GM12878 (cell line): ENCODE measurements at regions not wholly inside any gene's neighbourhood (a gene's known extent, or its start where the extent isn't known, plus 50 kb on each side); places are given as distances from the start of the nearest gene placed in this dataset.

Experiments
- ATAC-seq: fragments of 200-7000 bp; cut with Tn5 transposase; 3 replicates; pipeline ENCODE4 v1.9.1; 2020; ENCODE audit warnings: mild to moderate bottlenecking, moderate library complexity
- BruUV-seq: library from RNA; stranded (reverse); fragments of 400-500 nt; replicated peaks from 2 replicates; lab custom pipeline; 2021; lab: Mats Ljungman, UMichigan
- CTCF ChIA-PET: fragments of 300-600 bp; sonication (Branson Sonifier 250); formaldehyde crosslinking; extraction: SDS; loops from one replicate; lab custom pipeline; 2021; ENCODE audit warnings: inconsistent platforms; lab: Yijun Ruan, JAX
- POLR2A ChIA-PET: fragments of 350-600 bp; formaldehyde crosslinking; extraction: SDS; loops from one replicate; lab custom pipeline; 2021; ENCODE audit warnings: inconsistent platforms; lab: Charles Lee
- RAD21 ChIA-PET: fragments of 300-600 bp; sonication (Branson Sonifier 250); formaldehyde crosslinking; loops from one replicate; lab custom pipeline; 2023; ENCODE audit warnings: antibody characterized with exemption; ENCODE audit not compliant: unreplicated experiment; lab: Charles Lee
- SMC1A ChIA-PET: fragments of 300-600 bp; sonication (Branson Sonifier 250); formaldehyde crosslinking; loops from one replicate; lab custom pipeline; 2023; ENCODE audit not compliant: unreplicated experiment, uncharacterized antibody; lab: Charles Lee
- DNase-seq: peaks from one replicate; pipeline ENCODE4 v3.0.0-alpha.2; 2011; ENCODE audit warnings: low read depth, low spot score
- FAIRE-seq: peaks from 3 replicates; lab custom pipeline; 2011; peaks lifted over from hg19 to GRCh38; lab: Jason Lieb, UNC
- H2AFZ ChIP-seq: 2 replicates; pipeline ENCODE4 v1.6.0; 2011; ENCODE audit warnings: low read depth, low read length, control low read depth; ENCODE audit not compliant: control insufficient read depth
- H3K27ac ChIP-seq: 2 replicates; pipeline ENCODE4 v1.5.1; 2011; ENCODE audit warnings: control low read depth; ENCODE audit not compliant: control insufficient read depth, insufficient read depth
- H3K27me3 ChIP-seq, 2 experiments: replicated peaks in 1 of 2; 2 replicates each; pipeline versions ENCODE4 v1.6.0 to v1.6.1; 2011; ENCODE audit warnings: low read length in 1 of 2; ENCODE audit not compliant: control insufficient read depth in 2 of 2, insufficient read depth in 2 of 2
- H3K36me3 ChIP-seq, 2 experiments: 2 replicates each; pipeline ENCODE4 v1.5.1; 2011; ENCODE audit warnings: low read length in 1 of 2; ENCODE audit not compliant: control insufficient read depth in 2 of 2, insufficient read depth in 2 of 2
- H3K4me1 ChIP-seq: 2 replicates; pipeline ENCODE4 v1.6.1; 2011; ENCODE audit warnings: mild to moderate bottlenecking, low read length, moderate library complexity, mixed read lengths; ENCODE audit not compliant: control insufficient read depth, insufficient read depth
- H3K4me2 ChIP-seq: 2 replicates; pipeline ENCODE4 v1.6.0; 2011; ENCODE audit warnings: control low read depth; ENCODE audit not compliant: control insufficient read depth, insufficient read depth
- H3K4me3 ChIP-seq: fragments of 200-600 bp; sonication (generic); 2 replicates; pipeline ENCODE4 v1.5.1; 2016
- H3K79me2 ChIP-seq: 2 replicates; pipeline ENCODE4 v1.6.0; 2011; ENCODE audit warnings: low read length; ENCODE audit not compliant: control insufficient read depth, insufficient read depth
- H3K9ac ChIP-seq: 2 replicates; pipeline ENCODE4 v1.8.0; 2011; ENCODE audit warnings: low read length, control low read depth, mixed read lengths; ENCODE audit not compliant: control insufficient read depth, insufficient read depth
- H3K9me3 ChIP-seq: replicated peaks from 3 replicates; pipeline ENCODE4 v1.5.1; 2011; ENCODE audit warnings: mild to moderate bottlenecking, low read length; ENCODE audit not compliant: control insufficient read depth, insufficient read depth
- H4K20me1 ChIP-seq: 2 replicates; pipeline ENCODE4 v1.6.0; 2011; ENCODE audit not compliant: control insufficient read depth, insufficient read depth
- ATF7 ChIP-seq: fragments of 450-650 bp; IDR thresholded peaks from 2 replicates; pipeline ENCODE4 v1.6.1; 2016; ENCODE audit warnings: low read depth, mild to moderate bottlenecking
- CEBPB ChIP-seq, 2 experiments: fragments of 150-350 bp in 1 of 2; IDR thresholded peaks; 2 replicates each; pipeline ENCODE4 v1.6.1; 2012 to 2014; ENCODE audit warnings: low read depth in 2 of 2, low read length in 2 of 2, borderline replicate concordance in 1 of 2, inconsistent platforms in 1 of 2
- CHD1 ChIP-seq: IDR thresholded peaks from 2 replicates; pipeline ENCODE4 v1.6.1; 2012; ENCODE audit warnings: low read depth, low read length, improper control_type of control experiment
- EED ChIP-seq: sonication (generic); IDR thresholded peaks from 2 replicates; pipeline ENCODE4 v1.6.1; 2016; ENCODE audit warnings: antibody characterized with exemption, low read depth
- HDAC6 ChIP-seq: fragments of 200-600 bp; sonication (generic); IDR thresholded peaks from one replicate; pipeline ENCODE4 v1.8.0; 2017; ENCODE audit warnings: antibody characterized with exemption; ENCODE audit not compliant: unreplicated experiment
- IKZF2 ChIP-seq, 2 experiments: fragments of 450-650 bp; IDR thresholded peaks; 2 replicates each; pipeline ENCODE4 v1.6.1; 2017; ENCODE audit warnings: mild to moderate bottlenecking in 2 of 2, moderate library complexity in 2 of 2
- KDM1A ChIP-seq: fragments of 200-600 bp; sonication (generic); IDR thresholded peaks from 2 replicates; pipeline ENCODE4 v1.6.1; 2016; ENCODE audit warnings: borderline replicate concordance
- MEF2B ChIP-seq: fragments of 450-650 bp; IDR thresholded peaks from 2 replicates; pipeline ENCODE4 v1.6.1; 2018; ENCODE audit warnings: mild to moderate bottlenecking, moderate library complexity; ENCODE audit not compliant: partially characterized antibody, poor library complexity, severe bottlenecking
- NFIC ChIP-seq: IDR thresholded peaks from 2 replicates; pipeline ENCODE4 v1.6.1; 2012; ENCODE audit warnings: low read depth, mild to moderate bottlenecking, inconsistent platforms, low read length, moderate library complexity
- PAX5 ChIP-seq: IDR thresholded peaks from 2 replicates; pipeline ENCODE4 v1.6.1; 2011; ENCODE audit warnings: low read depth, low read length, borderline replicate concordance
- PML ChIP-seq: IDR thresholded peaks from 2 replicates; pipeline ENCODE4 v1.6.1; 2012; ENCODE audit warnings: low read length, inconsistent platforms
- POU2F2 ChIP-seq: IDR thresholded peaks from 3 replicates; pipeline ENCODE4 v1.6.1; 2011; ENCODE audit warnings: low read depth, mild to moderate bottlenecking, low read length, borderline replicate concordance
- RUNX3 ChIP-seq: IDR thresholded peaks from 2 replicates; pipeline ENCODE4 v1.6.1; 2012; ENCODE audit warnings: low read length, inconsistent platforms
- SMAD5 ChIP-seq: IDR thresholded peaks from 2 replicates; pipeline ENCODE4 v1.6.1; 2016; ENCODE audit warnings: antibody characterized with exemption, low read depth
- SMC3 ChIP-seq: IDR thresholded peaks from 2 replicates; pipeline ENCODE4 v1.6.1; 2011; ENCODE audit warnings: low read length, improper control_type of control experiment, borderline replicate concordance
- SP1 ChIP-seq: IDR thresholded peaks from one replicate; pipeline ENCODE4 v1.6.1; 2011; ENCODE audit warnings: low read depth, low read length
- SPI1 ChIP-seq: IDR thresholded peaks from 2 replicates; pipeline ENCODE4 v1.6.1; 2011; ENCODE audit warnings: low read depth, mild to moderate bottlenecking, low read length, moderate library complexity, borderline replicate concordance; ENCODE audit not compliant: insufficient read depth
- SREBF2 ChIP-seq: IDR thresholded peaks from 2 replicates; pipeline ENCODE4 v1.6.1; 2012; ENCODE audit warnings: mild to moderate bottlenecking, low read length
- SUPT20H ChIP-seq: IDR thresholded peaks from 2 replicates; pipeline ENCODE4 v1.6.1; 2011; ENCODE audit warnings: low read depth, mild to moderate bottlenecking, low read length, moderate library complexity, borderline replicate concordance; ENCODE audit not compliant: control insufficient read depth
- TARDBP ChIP-seq: IDR thresholded peaks from 2 replicates; pipeline ENCODE4 v1.6.1; 2016; ENCODE audit warnings: borderline replicate concordance
- YY1 ChIP-seq: IDR thresholded peaks from 2 replicates; pipeline ENCODE4 v1.6.1; 2011; ENCODE audit warnings: low read depth, mild to moderate bottlenecking, low read length
- WGBS: methylation state at CpG from one replicate; pipeline ENCODE4 v1.1.6; 2016; ENCODE audit warnings: low lambda C conversion rate; ENCODE audit not compliant: insufficient replicate concordance, insufficient coverage; ENCODE audit errors: missing lambda C conversion rate; 5-methylcytosine and 5-hydroxymethylcytosine counted together
- in situ Hi-C: fragments of 300-500 bp; cut with MboI; formaldehyde crosslinking; loops from 9 replicates; pipeline ENCODE4 v1.14.3; 2018; ENCODE audit warnings: mixed read lengths
- intact Hi-C: fragments of 100-400 bp; cut with micrococcal nuclease; formaldehyde crosslinking; loops from one replicate; pipeline ENCODE4 v1.14.2; 2022; ENCODE audit not compliant: unreplicated experiment
- TF ChIP-seq, protein P1 (sequence below): fragments of 450-650 bp; IDR thresholded peaks from 2 replicates; pipeline ENCODE4 v1.6.1; 2017; ENCODE audit warnings: low read depth, mild to moderate bottlenecking, moderate library complexity
- TF ChIP-seq, protein P2 (sequence below): IDR thresholded peaks from 2 replicates; pipeline ENCODE4 v1.6.1; 2012; ENCODE audit warnings: low read depth, low read length, improper control_type of control experiment

DNA sequence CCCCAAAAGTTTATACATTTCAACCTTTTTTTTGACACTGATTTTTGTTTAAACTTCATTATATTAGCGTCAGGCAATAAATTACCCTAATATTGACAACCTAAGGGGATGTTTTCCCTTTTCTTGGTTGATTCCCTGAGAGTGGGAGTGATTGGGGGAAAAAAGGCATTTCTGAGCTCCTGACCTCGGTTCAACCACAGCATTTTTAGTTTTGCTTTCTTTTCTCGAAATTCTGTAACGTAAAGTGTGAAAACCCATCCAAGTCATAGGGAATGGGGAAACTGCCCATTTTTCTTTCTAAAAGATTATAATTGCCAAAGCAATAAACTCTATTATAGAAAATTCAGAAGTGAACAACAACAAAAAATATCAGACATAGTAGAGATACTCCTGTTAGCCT is 67.9 kb upstream of the SPACA1 start:
- 13% methylated on average over 4 of the region's 4 CpGs for WGBS
- peak overlapping the region; percentile 46 for H2AFZ ChIP-seq
- SMC1A ChIA-PET, result interaction anchor here (0.6 to 1.9 kb wide), 5 partner anchors 12 to 1424 kb away, joined by 3 to 7 read pairs (median 3); no protein-coding TSS in a partner anchor
- ATAC-seq (peak; percentile 65), DNase-seq (no peak), FAIRE-seq (peak; percentile 85)
- CTCF ChIA-PET, result interaction anchor here (1.2 kb wide), 1 partner anchor 148 kb away, joined by 4 read pairs; no protein-coding TSS in a partner anchor
- H3K27ac ChIP-seq, result no peak overlapping the region
- no peaks in the 10 kb centered on the region for H3K36me3 ChIP-seq
- no peak overlapping the region for H3K4me3 ChIP-seq
- no peaks in the 10 kb centered on the region for H3K9me3 ChIP-seq
- no TSS peak for BruUV-seq
- no peaks in the 10 kb centered on the region for H4K20me1 ChIP-seq
- RAD21 ChIA-PET, result interaction anchor here (1.1 to 1.3 kb wide), 2 partner anchors 155 to 198 kb away, joined by 3 to 4 read pairs; no protein-coding TSS in a partner anchor
- no peaks in the 10 kb centered on the region for H3K27me3 ChIP-seq
- H3K4me2 ChIP-seq, result peak overlapping the region; percentile 60; the same call in 1 of the 2 replicates
- POLR2A ChIA-PET, result no interaction called here
- no peaks in the 10 kb centered on the region for H3K4me1 ChIP-seq
- intact Hi-C loops, result no loop called here
- H3K9ac ChIP-seq, result no peak overlapping the region
- in situ Hi-C loops, result no loop called here
- no peaks in the 10 kb centered on the region for H3K79me2 ChIP-seq
- TF ChIP-seq POU2F2 (no peak), KDM1A (no peak), EED (0 out of 2 replicates have a peak, but pooled peaks have one; percentile 41), PAX5 (no peak), SREBF2 (no peak), CEBPB (IDR thresholded peaks at IDR 0.05; ENCODE audit: borderline replicate concordance in 1 of 2, low read depth in 2 of 2, low read length in 2 of 2) (no peak), YY1 (no peak), HDAC6 (no peak), TARDBP (no peak), SMAD5 (no peak), SMC3 (no peak), RUNX3 (peak; percentile 61), CHD1 (no peak), SUPT20H (no peak), ATF7 (0 out of 2 replicates have a peak, but pooled peaks have one; percentile 9), IKZF2 (IDR thresholded peaks at IDR 0.05) (peak in 1 of 2 experiments; percentile 19; a peak in 1 of 4 replicates), PML (no peak), SP1 (no peak), SPI1 (no peak), NFIC (0 out of 2 replicates have a peak, but pooled peaks have one; percentile 17), MEF2B (no peak)
- TF ChIP-seq, protein P1, sequence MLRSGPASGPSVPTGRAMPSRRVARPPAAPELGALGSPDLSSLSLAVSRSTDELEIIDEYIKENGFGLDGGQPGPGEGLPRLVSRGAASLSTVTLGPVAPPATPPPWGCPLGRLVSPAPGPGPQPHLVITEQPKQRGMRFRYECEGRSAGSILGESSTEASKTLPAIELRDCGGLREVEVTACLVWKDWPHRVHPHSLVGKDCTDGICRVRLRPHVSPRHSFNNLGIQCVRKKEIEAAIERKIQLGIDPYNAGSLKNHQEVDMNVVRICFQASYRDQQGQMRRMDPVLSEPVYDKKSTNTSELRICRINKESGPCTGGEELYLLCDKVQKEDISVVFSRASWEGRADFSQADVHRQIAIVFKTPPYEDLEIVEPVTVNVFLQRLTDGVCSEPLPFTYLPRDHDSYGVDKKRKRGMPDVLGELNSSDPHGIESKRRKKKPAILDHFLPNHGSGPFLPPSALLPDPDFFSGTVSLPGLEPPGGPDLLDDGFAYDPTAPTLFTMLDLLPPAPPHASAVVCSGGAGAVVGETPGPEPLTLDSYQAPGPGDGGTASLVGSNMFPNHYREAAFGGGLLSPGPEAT, result peak; percentile 42; the same call in 1 of the 2 replicates
- TF ChIP-seq, protein P2, sequence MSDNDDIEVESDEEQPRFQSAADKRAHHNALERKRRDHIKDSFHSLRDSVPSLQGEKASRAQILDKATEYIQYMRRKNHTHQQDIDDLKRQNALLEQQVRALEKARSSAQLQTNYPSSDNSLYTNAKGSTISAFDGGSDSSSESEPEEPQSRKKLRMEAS, result no peak
- TF ChIP-seq, all 136 proteins: peak for 6
